Hepatocyte (in vitro differentiated cells): ENCODE measurements at regions not wholly inside any gene's neighbourhood (a gene's known extent, or its start where the extent isn't known, plus 50 kb on each side); places are given as distances from the start of the nearest gene placed in this dataset.

Source experiments
- DNase-seq: peaks from one replicate; pipeline ENCODE4 v3.0.0-alpha.2; 2016; ENCODE audit warnings: low spot score
- H2AFZ ChIP-seq: fragments of 200-600 bp; sonication (generic); 2 replicates; pipeline ENCODE4 v1.6.0; 2016; ENCODE audit warnings: antibody characterized with exemption, mild to moderate bottlenecking
- H3K27ac ChIP-seq: fragments of 200-600 bp; sonication (generic); 2 replicates; pipeline ENCODE4 v1.5.1; 2016; ENCODE audit warnings: mild to moderate bottlenecking
- H3K27me3 ChIP-seq: fragments of 200-600 bp; sonication (generic); 2 replicates; pipeline ENCODE4 v1.6.1; 2016
- H3K36me3 ChIP-seq: fragments of 200-600 bp; sonication (generic); replicated peaks from 2 replicates; pipeline ENCODE4 v1.5.1; 2016; ENCODE audit warnings: low read depth; ENCODE audit not compliant: insufficient read depth
- H3K4me1 ChIP-seq: fragments of 200-600 bp; sonication (generic); 2 replicates; pipeline ENCODE4 v1.5.1; 2016; ENCODE audit warnings: mild to moderate bottlenecking, moderate library complexity; ENCODE audit not compliant: insufficient read depth
- H3K4me2 ChIP-seq: fragments of 200-600 bp; sonication (generic); 2 replicates; pipeline ENCODE4 v1.6.0; 2016
- H3K4me3 ChIP-seq: fragments of 200-600 bp; sonication (generic); 2 replicates; pipeline ENCODE4 v1.5.1; 2016; ENCODE audit warnings: mild to moderate bottlenecking
- H3K79me2 ChIP-seq: fragments of 200-600 bp; sonication (generic); 2 replicates; pipeline ENCODE4 v1.6.0; 2017; ENCODE audit warnings: mild to moderate bottlenecking
- H3K9me2 ChIP-seq: fragments of 200-600 bp; sonication (generic); replicated peaks from 2 replicates; pipeline ENCODE4 v1.6.0; 2017; ENCODE audit warnings: mild to moderate bottlenecking; ENCODE audit not compliant: insufficient read depth
- H3K9me3 ChIP-seq: fragments of 200-600 bp; sonication (generic); 2 replicates; pipeline ENCODE4 v1.5.1; 2016; ENCODE audit warnings: low read depth, mild to moderate bottlenecking
- H4K20me1 ChIP-seq: fragments of 200-600 bp; sonication (generic); 2 replicates; pipeline ENCODE4 v1.6.0; 2016; ENCODE audit warnings: mild to moderate bottlenecking; ENCODE audit not compliant: insufficient read depth, poor library complexity, severe bottlenecking
- CTCF ChIP-seq: fragments of 200-600 bp; sonication (generic); IDR thresholded peaks from 2 replicates; pipeline ENCODE4 v1.5.1; 2016; ENCODE audit warnings: antibody characterized with exemption, mild to moderate bottlenecking; ENCODE audit not compliant: poor library complexity
- EZH2 ChIP-seq: fragments of 200-600 bp; sonication (generic); IDR thresholded peaks from 2 replicates; pipeline ENCODE4 v1.6.1; 2016; ENCODE audit warnings: antibody characterized with exemption, mild to moderate bottlenecking, borderline replicate concordance
- EZH2phosphoT487 ChIP-seq: fragments of 200-600 bp; sonication (generic); IDR thresholded peaks from one replicate; pipeline ENCODE4 v1.6.1; 2018; ENCODE audit warnings: antibody characterized with exemption, mild to moderate bottlenecking, low read depth, moderate library complexity; ENCODE audit not compliant: unreplicated experiment, severe bottlenecking
- WGBS: methylation state at CpG from one replicate; pipeline ENCODE4 v1.1.6; 2016; ENCODE audit warnings: low lambda C conversion rate; ENCODE audit errors: missing lambda C conversion rate; 5-methylcytosine and 5-hydroxymethylcytosine counted together

DNA sequence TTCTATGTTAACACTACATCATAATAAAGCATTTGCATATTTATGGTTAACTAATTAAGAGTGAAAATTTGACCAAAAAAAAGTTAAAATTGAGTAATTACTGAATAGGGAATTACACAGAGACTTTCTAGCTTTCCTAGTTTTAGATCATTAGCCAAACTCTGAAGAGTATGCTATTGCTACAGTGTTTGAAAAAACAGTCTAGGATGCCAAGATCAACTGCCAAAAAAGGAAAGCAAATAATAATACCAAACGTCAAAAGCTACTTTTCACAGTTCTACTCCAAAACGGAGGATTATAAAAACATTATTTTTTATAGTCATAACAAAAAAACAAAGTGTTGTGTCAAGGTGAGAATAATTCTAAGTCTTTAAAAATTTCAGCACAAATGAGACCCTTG, 359.8 kb upstream of the CTSO start:
- Histone ChIP-seq H3K4me3 (no peak overlapping the region), H3K27ac (no peak overlapping the region), H4K20me1 (no peaks in the 10 kb centered on the region), H3K27me3 (no peaks in the 10 kb centered on the region), H3K9me2 (no peaks in the 10 kb centered on the region), H3K4me2 (no peak overlapping the region), H3K36me3 (no peaks in the 10 kb centered on the region), H2AFZ (no peak overlapping the region), H3K4me1 (no peaks in the 10 kb centered on the region), H3K79me2 (no peaks in the 10 kb centered on the region), H3K9me3 (no peaks in the 10 kb centered on the region)
- WGBS, result 66% methylated on average over 2 of the region's 2 CpGs
- TF ChIP-seq EZH2phosphoT487, result no peak
- TF ChIP-seq CTCF, result no peak
- DNase-seq, result no peak

DNA sequence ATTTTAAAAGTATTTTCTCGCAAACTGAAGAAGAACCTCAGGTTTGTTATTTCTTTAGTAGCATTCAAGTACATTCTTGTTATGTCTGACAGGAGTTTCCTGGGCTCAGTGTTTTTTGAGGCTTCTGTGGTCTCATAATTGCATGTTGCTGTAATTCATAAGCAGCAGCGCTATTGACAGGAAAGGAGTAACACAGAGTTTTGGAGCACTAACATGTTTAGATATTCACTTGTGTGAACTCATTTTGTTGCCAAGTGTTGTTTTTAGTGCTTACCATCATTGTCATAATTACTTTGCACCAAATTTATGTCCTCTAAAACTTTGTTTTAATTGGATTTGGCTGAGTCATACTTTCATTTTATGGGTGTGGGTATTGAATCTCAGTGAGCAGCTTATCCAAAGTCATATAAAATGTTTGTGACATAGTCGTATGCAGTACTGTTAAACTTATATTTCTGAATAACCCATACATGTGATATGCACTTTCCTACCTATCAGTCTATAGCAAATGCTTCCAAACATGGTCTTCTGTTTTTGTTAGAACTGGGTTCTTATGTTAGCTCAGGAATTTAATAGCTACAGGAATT, 358.7 kb upstream of the CTSO start:
- Histone ChIP-seq H3K9me3 (no peaks in the 10 kb centered on the region), H3K9me2 (no peaks in the 10 kb centered on the region), H3K4me3 (no peak overlapping the region), H3K27me3 (no peaks in the 10 kb centered on the region), H2AFZ (no peak overlapping the region), H4K20me1 (no peaks in the 10 kb centered on the region), H3K36me3 (no peaks in the 10 kb centered on the region), H3K4me1 (no peaks in the 10 kb centered on the region), H3K27ac (no peak overlapping the region), H3K79me2 (no peaks in the 10 kb centered on the region), H3K4me2 (no peak overlapping the region)
- 72% methylated on average over 3 of the region's 3 CpGs for WGBS
- no peak for DNase-seq
- TF ChIP-seq EZH2, result no peak
- no peak for TF ChIP-seq CTCF
- TF ChIP-seq EZH2phosphoT487, result no peak

- H3K4me1 ChIP-seq, result no peaks in the 10 kb centered on the region
- H4K20me1 ChIP-seq, result no peaks in the 10 kb centered on the region
- H3K27me3 ChIP-seq, result no peaks in the 10 kb centered on the region
- H3K9me2 ChIP-seq, result no peaks in the 10 kb centered on the region
- H3K4me3 ChIP-seq, result no peak overlapping the region
- no peaks in the 10 kb centered on the region for H3K36me3 ChIP-seq
- no peaks in the 10 kb centered on the region for H3K79me2 ChIP-seq
- no peak overlapping the region for H3K4me2 ChIP-seq
- no peaks in the 10 kb centered on the region for H3K9me3 ChIP-seq
- no peak for DNase-seq
- H3K27ac ChIP-seq, result no peak overlapping the region
- TF ChIP-seq EZH2 (no peak), CTCF (no peak), EZH2phosphoT487 (no peak)
- H2AFZ ChIP-seq, result no peak overlapping the region
These were observed 355.4 kb upstream of the CTSO start for GRCh38 chr4:156309031-156309430.

DNA sequence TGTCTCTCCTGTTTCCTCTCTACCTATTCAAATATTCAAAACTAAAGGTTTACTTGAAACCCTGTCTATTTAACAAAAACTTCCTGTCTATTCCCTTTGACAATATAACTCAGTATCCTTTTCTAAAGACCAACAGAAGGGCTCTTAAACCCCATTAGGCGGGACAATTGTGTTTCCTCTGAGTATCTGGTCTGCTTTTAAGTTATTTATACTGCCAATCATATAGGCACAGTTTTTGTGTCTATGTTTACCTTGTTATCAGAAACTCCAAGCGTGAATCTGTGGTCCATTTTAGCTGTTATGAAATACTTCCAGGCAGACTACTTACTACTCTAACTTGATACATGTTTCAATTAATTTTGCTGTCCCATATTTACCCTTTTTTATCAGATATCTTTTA, 350.0 kb upstream of the CTSO start:
- Histone ChIP-seq H3K36me3 (no peaks in the 10 kb centered on the region), H2AFZ (no peak overlapping the region), H3K9me3 (no peaks in the 10 kb centered on the region), H3K4me1 (no peaks in the 10 kb centered on the region), H3K27ac (no peak overlapping the region), H3K79me2 (no peaks in the 10 kb centered on the region), H3K27me3 (no peaks in the 10 kb centered on the region), H3K4me2 (no peak overlapping the region), H3K4me3 (no peak overlapping the region), H4K20me1 (no peaks in the 10 kb centered on the region), H3K9me2 (no peaks in the 10 kb centered on the region)
- no peak for DNase-seq
- TF ChIP-seq EZH2phosphoT487 (no peak), EZH2 (no peak), CTCF (no peak)
- 74% methylated on average over 2 of the region's 2 CpGs for WGBS
